PC-3 (cell line): ENCODE measurements at regions not wholly inside any gene's neighbourhood (a gene's known extent, or its start where the extent isn't known, plus 50 kb on each side); places are given as distances from the start of the nearest gene placed in this dataset.

ENCODE experiments used
- EZH2 ChIP-seq: fragments of 300-600 bp; sonication (generic); IDR thresholded peaks from one replicate; pipeline ENCODE4 v1.6.1; 2017; ENCODE audit warnings: antibody characterized with exemption, mild to moderate bottlenecking, low read length; ENCODE audit not compliant: unreplicated experiment
- EZH2phosphoT487 ChIP-seq: fragments of 300-600 bp; sonication (generic); IDR thresholded peaks from 2 replicates; pipeline ENCODE4 v1.6.1; 2018; ENCODE audit warnings: mild to moderate bottlenecking, antibody characterized with exemption, low read length, borderline replicate concordance
- TF ChIP-seq, protein P1 (sequence below): fragments of 300-600 bp; sonication (generic); conservative IDR thresholded peaks from 2 replicates; pipeline ENCODE4 v1.5.1; 2017; ENCODE audit warnings: antibody characterized with exemption, low read depth, mild to moderate bottlenecking, low read length

DNA sequence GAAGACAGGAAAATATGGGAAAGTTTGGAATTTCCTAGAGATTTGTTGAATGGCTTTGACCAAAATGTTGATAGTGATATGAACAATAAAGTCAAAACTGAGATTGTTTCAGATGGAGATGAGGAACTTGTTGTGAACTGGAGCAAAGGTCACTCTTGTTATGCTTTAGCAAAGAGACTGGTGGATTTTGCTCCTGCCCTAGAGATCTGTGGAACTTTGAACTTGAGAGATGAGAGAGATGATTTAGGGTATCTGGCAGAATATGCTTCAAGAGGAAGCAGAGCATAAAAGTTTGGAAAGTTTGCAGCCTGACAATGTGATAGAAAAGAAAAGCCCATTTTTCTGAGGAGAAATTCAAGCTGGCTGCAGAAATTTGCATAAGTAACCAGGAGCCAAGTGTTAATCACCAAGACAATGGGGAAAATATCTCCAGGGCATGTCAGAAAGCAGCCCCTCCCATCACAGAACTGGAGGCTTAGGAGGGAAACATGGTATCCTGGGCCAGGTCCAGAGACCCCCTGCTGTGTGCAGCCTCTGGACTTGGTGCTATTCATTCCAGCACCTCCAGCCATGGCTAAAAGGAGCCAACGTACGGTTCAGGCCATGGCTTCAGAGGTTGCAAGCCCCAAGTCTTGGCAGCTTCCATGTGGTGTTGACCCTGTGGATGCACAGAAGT is 114.3 kb upstream of the STARD4 start:
- TF ChIP-seq, protein P1, sequence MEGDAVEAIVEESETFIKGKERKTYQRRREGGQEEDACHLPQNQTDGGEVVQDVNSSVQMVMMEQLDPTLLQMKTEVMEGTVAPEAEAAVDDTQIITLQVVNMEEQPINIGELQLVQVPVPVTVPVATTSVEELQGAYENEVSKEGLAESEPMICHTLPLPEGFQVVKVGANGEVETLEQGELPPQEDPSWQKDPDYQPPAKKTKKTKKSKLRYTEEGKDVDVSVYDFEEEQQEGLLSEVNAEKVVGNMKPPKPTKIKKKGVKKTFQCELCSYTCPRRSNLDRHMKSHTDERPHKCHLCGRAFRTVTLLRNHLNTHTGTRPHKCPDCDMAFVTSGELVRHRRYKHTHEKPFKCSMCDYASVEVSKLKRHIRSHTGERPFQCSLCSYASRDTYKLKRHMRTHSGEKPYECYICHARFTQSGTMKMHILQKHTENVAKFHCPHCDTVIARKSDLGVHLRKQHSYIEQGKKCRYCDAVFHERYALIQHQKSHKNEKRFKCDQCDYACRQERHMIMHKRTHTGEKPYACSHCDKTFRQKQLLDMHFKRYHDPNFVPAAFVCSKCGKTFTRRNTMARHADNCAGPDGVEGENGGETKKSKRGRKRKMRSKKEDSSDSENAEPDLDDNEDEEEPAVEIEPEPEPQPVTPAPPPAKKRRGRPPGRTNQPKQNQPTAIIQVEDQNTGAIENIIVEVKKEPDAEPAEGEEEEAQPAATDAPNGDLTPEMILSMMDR = no peak
- TF ChIP-seq EZH2phosphoT487 (no peak), EZH2 (no peak)
